Neural cell (in vitro differentiated cells): ENCODE measurements at regions not wholly inside any gene's neighbourhood (a gene's known extent, or its start where the extent isn't known, plus 50 kb on each side); places are given as distances from the start of the nearest gene placed in this dataset.

ENCODE experiments used
- H2AFZ ChIP-seq: fragments of 200-600, 300-800 bp; sonication (generic), shearing (Covaris generic); 2 replicates; pipeline ENCODE4 v1.6.0; 2014; ENCODE audit warnings: low read depth, mild to moderate bottlenecking, antibody characterized with exemption, low read length, moderate library complexity
- H3F3A ChIP-seq: fragments of 200-600 bp; shearing (Covaris generic); 2 replicates; pipeline ENCODE4 v1.6.1; 2016; ENCODE audit warnings: mild to moderate bottlenecking, moderate library complexity, mixed read lengths, antibody characterized with exemption, low read length; ENCODE audit not compliant: insufficient read depth, poor library complexity, severe bottlenecking
- H3K27ac ChIP-seq: fragments of 200-600, 300-800 bp; sonication (generic), shearing (Covaris generic); 2 replicates; pipeline ENCODE4 v1.5.1; 2014; ENCODE audit warnings: mild to moderate bottlenecking, low read length, moderate library complexity
- H3K27me3 ChIP-seq: fragments of 300-800, 200-600 bp; sonication (generic), shearing (Covaris generic); 2 replicates; pipeline ENCODE4 v1.6.0; 2014; ENCODE audit warnings: mild to moderate bottlenecking, low read depth, low read length, moderate library complexity; ENCODE audit not compliant: insufficient read depth
- H3K36me3 ChIP-seq: fragments of 300-800, 200-600 bp; sonication (generic), shearing (Covaris generic); 2 replicates; pipeline ENCODE4 v1.5.1; 2014; ENCODE audit warnings: mild to moderate bottlenecking, antibody characterized with exemption, low read length, moderate library complexity; ENCODE audit not compliant: insufficient read depth
- H3K4me2 ChIP-seq: fragments of 300-800, 200-600 bp; sonication (generic), shearing (Covaris generic); 2 replicates; pipeline ENCODE4 v1.6.0; 2014; ENCODE audit warnings: mild to moderate bottlenecking, low read length
- H3K4me3 ChIP-seq: fragments of 300-800, 200-600 bp; sonication (generic), shearing (Covaris generic); 2 replicates; pipeline ENCODE4 v1.5.1; 2014; ENCODE audit warnings: mild to moderate bottlenecking, low read length, moderate library complexity
- H3K79me2 ChIP-seq: fragments of 200-600 bp; shearing (Covaris generic); replicated peaks from 2 replicates; pipeline ENCODE4 v1.6.0; 2014; ENCODE audit warnings: mild to moderate bottlenecking, low read length, moderate library complexity; ENCODE audit not compliant: insufficient read depth
- H3K9ac ChIP-seq: fragments of 300-800, 200-600 bp; sonication (generic), shearing (Covaris generic); 2 replicates; pipeline ENCODE4 v1.6.1; 2016; ENCODE audit warnings: mild to moderate bottlenecking, low read length, mixed read lengths
- H3K9me2 ChIP-seq: fragments of 200-600 bp; shearing (Covaris generic); 2 replicates; pipeline ENCODE4 v1.6.1; 2016; ENCODE audit warnings: mild to moderate bottlenecking, low read length, mixed read lengths; ENCODE audit not compliant: insufficient read depth
- H3K9me3 ChIP-seq: fragments of 200-600, 300-800 bp; sonication (generic), shearing (Covaris generic); 2 replicates; pipeline ENCODE4 v1.6.1; 2016; ENCODE audit warnings: mild to moderate bottlenecking, mixed run types, low read length, moderate library complexity, mixed read lengths
- H4K20me1 ChIP-seq: fragments of 200-600 bp; shearing (Covaris generic); 2 replicates; pipeline ENCODE4 v1.6.1; 2016; ENCODE audit warnings: mild to moderate bottlenecking, mixed run types; ENCODE audit not compliant: insufficient read depth
- EP300 ChIP-seq: fragments of 450-650 bp; conservative IDR thresholded peaks from 2 replicates; pipeline ENCODE4 v1.6.1; 2014; ENCODE audit warnings: antibody characterized with exemption, mild to moderate bottlenecking, moderate library complexity; ENCODE audit not compliant: poor library complexity, severe bottlenecking
- EZH2 ChIP-seq: fragments of 200-600, 300-800 bp; shearing (Covaris generic), sonication (generic); IDR thresholded peaks from 2 replicates; pipeline ENCODE4 v1.6.1; 2014; ENCODE audit warnings: antibody characterized with exemption, low read length, borderline replicate concordance, mild to moderate bottlenecking; ENCODE audit not compliant: insufficient read depth, poor library complexity, severe bottlenecking
- MXI1 ChIP-seq: fragments of 450-650 bp; conservative IDR thresholded peaks from 2 replicates; pipeline ENCODE4 v1.6.1; 2014; ENCODE audit warnings: antibody characterized with exemption, mild to moderate bottlenecking; ENCODE audit not compliant: poor library complexity, severe bottlenecking
- POLR2AphosphoS5 ChIP-seq: IDR thresholded peaks from 2 replicates; pipeline ENCODE4 v1.6.1; 2012
- RAD21 ChIP-seq: fragments of 450-650 bp; conservative IDR thresholded peaks from 2 replicates; pipeline ENCODE4 v1.6.1; 2014; ENCODE audit warnings: antibody characterized with exemption, mild to moderate bottlenecking, moderate library complexity
- SMC3 ChIP-seq: fragments of 450-650 bp; conservative IDR thresholded peaks from 2 replicates; pipeline ENCODE4 v1.6.1; 2014; ENCODE audit warnings: antibody characterized with exemption, mild to moderate bottlenecking, moderate library complexity; ENCODE audit not compliant: poor library complexity
- TAF1 ChIP-seq: IDR thresholded peaks from 2 replicates; pipeline ENCODE4 v1.6.1; 2012; ENCODE audit warnings: low read depth
- TF ChIP-seq, protein P1 (sequence below): fragments of 450-650 bp; IDR thresholded peaks from 2 replicates; pipeline ENCODE4 v1.5.1; 2014; ENCODE audit warnings: antibody characterized with exemption, mild to moderate bottlenecking, moderate library complexity; ENCODE audit not compliant: poor library complexity, severe bottlenecking
- TF ChIP-seq, protein P2 (sequence below): IDR thresholded peaks from 2 replicates; pipeline ENCODE4 v1.6.1; 2012; ENCODE audit warnings: borderline replicate concordance

DNA sequence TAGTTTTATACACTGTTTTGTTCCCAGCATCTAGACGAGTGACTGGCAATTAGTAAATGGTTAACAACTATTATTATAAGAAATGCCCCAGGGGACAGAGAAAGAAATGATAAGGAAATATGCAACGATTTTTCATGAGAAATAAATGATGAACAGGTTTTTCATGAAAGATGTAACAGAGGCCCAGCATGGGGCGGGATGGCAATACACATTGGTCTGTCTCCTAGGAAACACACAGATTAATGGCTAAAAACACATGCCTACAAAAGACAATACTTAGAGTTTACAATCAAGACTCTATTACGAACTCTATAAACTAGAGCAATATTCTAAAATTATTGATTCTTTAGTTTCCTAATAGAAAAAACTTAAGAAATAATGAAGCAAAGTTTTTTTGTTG lies 441.5 kb upstream of the CDH9 start:
- H3K27me3 ChIP-seq: no peaks in the 10 kb centered on the region
- H3K4me2 ChIP-seq: no peak overlapping the region
- H3K4me3 ChIP-seq: no peak overlapping the region
- H3F3A ChIP-seq: no peaks in the 10 kb centered on the region
- no peaks in the 10 kb centered on the region for H3K9me2 ChIP-seq
- H4K20me1 ChIP-seq: no peaks in the 10 kb centered on the region
- H2AFZ ChIP-seq: no peak overlapping the region
- H3K9ac ChIP-seq: no peak overlapping the region
- H3K9me3 ChIP-seq: no peaks in the 10 kb centered on the region
- no peaks in the 10 kb centered on the region for H3K79me2 ChIP-seq
- no peak overlapping the region for H3K27ac ChIP-seq
- no peak for TF ChIP-seq EZH2
- no peak for TF ChIP-seq EP300
- TF ChIP-seq MXI1: no peak
- no peak for TF ChIP-seq RAD21
- TF ChIP-seq TAF1: no peak
- TF ChIP-seq, protein P1, sequence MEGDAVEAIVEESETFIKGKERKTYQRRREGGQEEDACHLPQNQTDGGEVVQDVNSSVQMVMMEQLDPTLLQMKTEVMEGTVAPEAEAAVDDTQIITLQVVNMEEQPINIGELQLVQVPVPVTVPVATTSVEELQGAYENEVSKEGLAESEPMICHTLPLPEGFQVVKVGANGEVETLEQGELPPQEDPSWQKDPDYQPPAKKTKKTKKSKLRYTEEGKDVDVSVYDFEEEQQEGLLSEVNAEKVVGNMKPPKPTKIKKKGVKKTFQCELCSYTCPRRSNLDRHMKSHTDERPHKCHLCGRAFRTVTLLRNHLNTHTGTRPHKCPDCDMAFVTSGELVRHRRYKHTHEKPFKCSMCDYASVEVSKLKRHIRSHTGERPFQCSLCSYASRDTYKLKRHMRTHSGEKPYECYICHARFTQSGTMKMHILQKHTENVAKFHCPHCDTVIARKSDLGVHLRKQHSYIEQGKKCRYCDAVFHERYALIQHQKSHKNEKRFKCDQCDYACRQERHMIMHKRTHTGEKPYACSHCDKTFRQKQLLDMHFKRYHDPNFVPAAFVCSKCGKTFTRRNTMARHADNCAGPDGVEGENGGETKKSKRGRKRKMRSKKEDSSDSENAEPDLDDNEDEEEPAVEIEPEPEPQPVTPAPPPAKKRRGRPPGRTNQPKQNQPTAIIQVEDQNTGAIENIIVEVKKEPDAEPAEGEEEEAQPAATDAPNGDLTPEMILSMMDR: no peak
- TF ChIP-seq, protein P2, sequence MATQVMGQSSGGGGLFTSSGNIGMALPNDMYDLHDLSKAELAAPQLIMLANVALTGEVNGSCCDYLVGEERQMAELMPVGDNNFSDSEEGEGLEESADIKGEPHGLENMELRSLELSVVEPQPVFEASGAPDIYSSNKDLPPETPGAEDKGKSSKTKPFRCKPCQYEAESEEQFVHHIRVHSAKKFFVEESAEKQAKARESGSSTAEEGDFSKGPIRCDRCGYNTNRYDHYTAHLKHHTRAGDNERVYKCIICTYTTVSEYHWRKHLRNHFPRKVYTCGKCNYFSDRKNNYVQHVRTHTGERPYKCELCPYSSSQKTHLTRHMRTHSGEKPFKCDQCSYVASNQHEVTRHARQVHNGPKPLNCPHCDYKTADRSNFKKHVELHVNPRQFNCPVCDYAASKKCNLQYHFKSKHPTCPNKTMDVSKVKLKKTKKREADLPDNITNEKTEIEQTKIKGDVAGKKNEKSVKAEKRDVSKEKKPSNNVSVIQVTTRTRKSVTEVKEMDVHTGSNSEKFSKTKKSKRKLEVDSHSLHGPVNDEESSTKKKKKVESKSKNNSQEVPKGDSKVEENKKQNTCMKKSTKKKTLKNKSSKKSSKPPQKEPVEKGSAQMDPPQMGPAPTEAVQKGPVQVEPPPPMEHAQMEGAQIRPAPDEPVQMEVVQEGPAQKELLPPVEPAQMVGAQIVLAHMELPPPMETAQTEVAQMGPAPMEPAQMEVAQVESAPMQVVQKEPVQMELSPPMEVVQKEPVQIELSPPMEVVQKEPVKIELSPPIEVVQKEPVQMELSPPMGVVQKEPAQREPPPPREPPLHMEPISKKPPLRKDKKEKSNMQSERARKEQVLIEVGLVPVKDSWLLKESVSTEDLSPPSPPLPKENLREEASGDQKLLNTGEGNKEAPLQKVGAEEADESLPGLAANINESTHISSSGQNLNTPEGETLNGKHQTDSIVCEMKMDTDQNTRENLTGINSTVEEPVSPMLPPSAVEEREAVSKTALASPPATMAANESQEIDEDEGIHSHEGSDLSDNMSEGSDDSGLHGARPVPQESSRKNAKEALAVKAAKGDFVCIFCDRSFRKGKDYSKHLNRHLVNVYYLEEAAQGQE: no peak
- no peak for TF ChIP-seq POLR2AphosphoS5
- no peak for TF ChIP-seq SMC3
- H3K36me3 ChIP-seq: no peaks in the 10 kb centered on the region

DNA sequence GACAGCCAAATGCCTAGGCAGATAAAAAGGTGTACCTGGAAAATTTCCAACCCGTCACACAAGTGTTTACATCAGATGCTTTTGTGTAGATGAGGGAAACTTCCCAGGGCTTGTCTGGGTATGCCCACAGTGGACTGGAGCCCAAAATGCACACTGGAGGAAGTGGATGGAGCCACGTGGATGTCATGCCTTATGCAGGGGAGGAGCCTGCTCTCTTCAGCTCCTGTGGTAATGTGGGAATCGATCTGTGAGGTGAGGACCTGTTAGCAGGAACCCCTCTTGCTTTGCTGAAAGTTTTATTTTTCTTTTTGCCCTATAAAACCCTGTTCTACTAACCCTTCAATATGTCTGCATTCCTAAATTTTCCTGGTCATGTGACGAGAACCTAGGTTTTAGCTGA lies 439.2 kb upstream of the CDH9 start:
- peaks cover 5% of the 10 kb centered on the region for H3K79me2 ChIP-seq
- H3K27me3 ChIP-seq: no peaks in the 10 kb centered on the region
- TF ChIP-seq TAF1: no peak
- TF ChIP-seq, protein P2: no peak
- TF ChIP-seq, protein P1: no peak
- no peak for TF ChIP-seq POLR2AphosphoS5
- TF ChIP-seq MXI1: no peak
- TF ChIP-seq SMC3: no peak
- no peak for TF ChIP-seq EP300
- TF ChIP-seq RAD21: no peak
- TF ChIP-seq EZH2: no peak
- H3K4me2 ChIP-seq: no peak overlapping the region
- no peaks in the 10 kb centered on the region for H4K20me1 ChIP-seq
- no peaks in the 10 kb centered on the region for H3F3A ChIP-seq
- H3K4me3 ChIP-seq: no peak overlapping the region
- no peak overlapping the region for H3K9ac ChIP-seq
- H3K9me2 ChIP-seq: no peaks in the 10 kb centered on the region
- H2AFZ ChIP-seq: no peak overlapping the region
- no peaks in the 10 kb centered on the region for H3K9me3 ChIP-seq
- H3K27ac ChIP-seq: no peak overlapping the region
- no peaks in the 10 kb centered on the region for H3K36me3 ChIP-seq
